Neural progenitor cell (in vitro differentiated cells): ENCODE measurements at regions not wholly inside any gene's neighbourhood (a gene's known extent, or its start where the extent isn't known, plus 50 kb on each side); places are given as distances from the start of the nearest gene placed in this dataset.

Experiments
- EZH2 ChIP-seq: fragments of 200-600 bp; sonication (generic); IDR thresholded peaks from 2 replicates; pipeline ENCODE4 v1.6.1; 2017; ENCODE audit warnings: antibody characterized with exemption, mild to moderate bottlenecking, moderate library complexity
- EZH2phosphoT487 ChIP-seq: fragments of 200-600 bp; sonication (generic); IDR thresholded peaks from 2 replicates; pipeline ENCODE4 v1.6.1; 2017; ENCODE audit warnings: antibody characterized with exemption
- TF ChIP-seq, protein P1 (sequence below): fragments of 200-600 bp; sonication (generic); IDR thresholded peaks from 2 replicates; pipeline ENCODE4 v1.5.1; 2017; ENCODE audit warnings: antibody characterized with exemption, mild to moderate bottlenecking

DNA sequence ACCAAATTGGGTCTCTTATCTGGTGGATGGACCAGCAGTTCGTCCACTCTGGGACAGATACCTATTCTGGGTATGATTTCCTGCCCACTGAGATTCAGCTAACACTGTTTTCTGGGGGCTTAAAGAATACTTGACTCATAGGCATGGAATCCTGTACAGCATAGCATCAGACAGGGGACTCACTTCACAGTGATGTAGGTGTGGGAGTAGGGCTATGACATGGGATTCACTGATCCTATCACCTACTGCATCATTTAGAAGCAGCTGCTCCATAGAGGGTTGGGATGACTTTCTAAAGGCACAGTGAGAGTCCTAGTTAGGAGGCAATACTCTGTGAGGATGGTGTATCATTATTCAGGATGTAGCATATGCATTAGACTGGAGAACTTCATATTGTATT lies 74.5 kb upstream of the AHI1 start:
- TF ChIP-seq, protein P1, sequence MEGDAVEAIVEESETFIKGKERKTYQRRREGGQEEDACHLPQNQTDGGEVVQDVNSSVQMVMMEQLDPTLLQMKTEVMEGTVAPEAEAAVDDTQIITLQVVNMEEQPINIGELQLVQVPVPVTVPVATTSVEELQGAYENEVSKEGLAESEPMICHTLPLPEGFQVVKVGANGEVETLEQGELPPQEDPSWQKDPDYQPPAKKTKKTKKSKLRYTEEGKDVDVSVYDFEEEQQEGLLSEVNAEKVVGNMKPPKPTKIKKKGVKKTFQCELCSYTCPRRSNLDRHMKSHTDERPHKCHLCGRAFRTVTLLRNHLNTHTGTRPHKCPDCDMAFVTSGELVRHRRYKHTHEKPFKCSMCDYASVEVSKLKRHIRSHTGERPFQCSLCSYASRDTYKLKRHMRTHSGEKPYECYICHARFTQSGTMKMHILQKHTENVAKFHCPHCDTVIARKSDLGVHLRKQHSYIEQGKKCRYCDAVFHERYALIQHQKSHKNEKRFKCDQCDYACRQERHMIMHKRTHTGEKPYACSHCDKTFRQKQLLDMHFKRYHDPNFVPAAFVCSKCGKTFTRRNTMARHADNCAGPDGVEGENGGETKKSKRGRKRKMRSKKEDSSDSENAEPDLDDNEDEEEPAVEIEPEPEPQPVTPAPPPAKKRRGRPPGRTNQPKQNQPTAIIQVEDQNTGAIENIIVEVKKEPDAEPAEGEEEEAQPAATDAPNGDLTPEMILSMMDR: no peak
- TF ChIP-seq EZH2phosphoT487: no peak
- no peak for TF ChIP-seq EZH2
